ENCODE measurements at regions not wholly inside any gene's neighbourhood (a gene's known extent, or its start where the extent isn't known, plus 50 kb on each side); places are given as distances from the start of the nearest gene placed in this dataset.

DNA sequence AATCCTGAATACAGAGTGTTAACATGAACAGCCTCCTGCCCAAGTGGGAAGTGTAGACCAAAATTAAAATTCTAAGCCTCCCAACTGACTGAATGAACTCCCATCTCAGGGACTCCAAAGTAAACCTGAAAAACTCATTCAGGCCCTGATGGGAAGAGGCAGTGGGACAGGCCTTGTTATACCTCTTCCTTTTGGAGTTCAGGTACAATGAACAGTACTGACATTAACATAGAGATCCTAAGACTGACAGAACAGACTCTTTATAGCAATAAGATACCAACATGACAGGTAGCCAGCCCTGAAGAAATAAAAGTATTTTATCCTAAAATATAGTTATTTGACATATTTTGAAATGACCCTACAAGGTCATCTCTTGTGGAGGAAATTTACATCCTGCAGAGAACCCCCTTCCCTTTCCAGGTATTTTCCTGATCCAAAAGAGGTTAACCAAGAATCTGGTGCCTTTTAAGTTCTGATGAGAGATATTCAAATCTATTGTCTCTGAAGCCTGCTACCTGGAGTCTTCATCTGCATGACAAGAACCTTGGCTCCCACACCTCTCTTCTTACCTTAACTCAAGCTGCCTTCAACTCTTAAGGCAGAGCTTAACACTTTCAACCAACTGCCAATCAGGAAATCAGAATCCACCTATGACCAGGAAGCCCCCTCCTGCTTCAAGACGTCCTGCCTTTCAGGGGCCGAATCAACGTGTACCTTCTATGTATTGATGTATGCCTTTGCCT lies 103.3 kb upstream of the PFKP start:
- no peak for DNase-seq
- intact Hi-C loops (cut with DNase I; ENCODE audit: low total_unique reads) = no loop called here
- no peaks in the 10 kb centered on the region for H3K9me3 ChIP-seq
- H3K4me3 ChIP-seq = no peak overlapping the region
- no peak overlapping the region for H3K27ac ChIP-seq
- H3K27me3 ChIP-seq = peaks cover 0 to 11% of the 10 kb centered on the region in 2 donors
- TF ChIP-seq, protein P1, sequence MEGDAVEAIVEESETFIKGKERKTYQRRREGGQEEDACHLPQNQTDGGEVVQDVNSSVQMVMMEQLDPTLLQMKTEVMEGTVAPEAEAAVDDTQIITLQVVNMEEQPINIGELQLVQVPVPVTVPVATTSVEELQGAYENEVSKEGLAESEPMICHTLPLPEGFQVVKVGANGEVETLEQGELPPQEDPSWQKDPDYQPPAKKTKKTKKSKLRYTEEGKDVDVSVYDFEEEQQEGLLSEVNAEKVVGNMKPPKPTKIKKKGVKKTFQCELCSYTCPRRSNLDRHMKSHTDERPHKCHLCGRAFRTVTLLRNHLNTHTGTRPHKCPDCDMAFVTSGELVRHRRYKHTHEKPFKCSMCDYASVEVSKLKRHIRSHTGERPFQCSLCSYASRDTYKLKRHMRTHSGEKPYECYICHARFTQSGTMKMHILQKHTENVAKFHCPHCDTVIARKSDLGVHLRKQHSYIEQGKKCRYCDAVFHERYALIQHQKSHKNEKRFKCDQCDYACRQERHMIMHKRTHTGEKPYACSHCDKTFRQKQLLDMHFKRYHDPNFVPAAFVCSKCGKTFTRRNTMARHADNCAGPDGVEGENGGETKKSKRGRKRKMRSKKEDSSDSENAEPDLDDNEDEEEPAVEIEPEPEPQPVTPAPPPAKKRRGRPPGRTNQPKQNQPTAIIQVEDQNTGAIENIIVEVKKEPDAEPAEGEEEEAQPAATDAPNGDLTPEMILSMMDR (IDR thresholded peaks at IDR 0.05) = no peak
- H3K36me3 ChIP-seq = no peaks in the 10 kb centered on the region
- H3K4me1 ChIP-seq = no peaks in the 10 kb centered on the region

DNA sequence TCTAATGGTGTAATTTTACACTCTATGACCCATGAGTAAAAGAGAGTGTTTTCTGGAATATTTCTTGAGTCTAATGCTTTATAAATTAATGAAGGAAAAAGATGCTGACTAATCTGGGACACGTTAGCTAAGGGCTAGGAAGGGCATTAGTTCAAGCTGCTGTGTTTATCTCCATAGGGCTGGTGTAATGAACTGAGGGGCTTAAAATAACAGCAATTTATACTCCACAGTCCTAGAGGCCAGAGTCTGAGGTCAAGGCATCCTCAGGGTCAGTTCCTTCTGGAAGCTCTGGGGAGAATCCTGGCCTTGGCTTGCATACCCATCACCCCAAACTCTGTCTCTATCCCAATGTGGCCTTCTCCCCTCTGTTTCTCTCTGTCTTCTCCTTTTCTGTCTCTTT lies 105.2 kb upstream of the PFKP start:
- intact Hi-C loops (cut with DNase I; ENCODE audit: low total_unique reads) = no loop called here
- Histone ChIP-seq H3K4me3 (no peak overlapping the region), H3K27me3 (peaks cover 0 to 11% of the 10 kb centered on the region in 2 donors), H3K36me3 (no peaks in the 10 kb centered on the region), H3K9me3 (no peaks in the 10 kb centered on the region), H3K4me1 (no peaks in the 10 kb centered on the region), H3K27ac (no peak overlapping the region)
- no peak for DNase-seq
- TF ChIP-seq, protein P1 (IDR thresholded peaks at IDR 0.05) = no peak

DNA sequence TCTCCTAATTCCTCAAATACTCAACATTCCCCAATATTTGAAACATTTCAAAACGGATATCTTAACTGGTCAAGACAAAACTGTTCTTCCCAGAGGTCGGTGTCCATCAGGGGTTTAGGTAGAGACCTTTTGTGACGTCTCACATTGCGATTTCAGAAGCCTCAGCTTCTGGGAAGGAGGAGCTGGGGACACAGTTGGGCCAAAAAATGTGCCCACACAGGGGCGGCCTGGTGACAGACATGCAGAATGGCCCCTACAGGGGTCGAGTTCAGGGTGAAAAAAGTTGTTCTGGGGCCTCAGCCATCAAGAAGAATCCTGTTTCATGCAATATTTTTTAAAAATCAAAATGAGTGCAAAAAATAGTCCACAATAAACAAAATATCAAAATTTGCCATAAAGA lies 108.7 kb upstream of the PFKP start:
- intact Hi-C loops (cut with DNase I; ENCODE audit: low total_unique reads) = no loop called here
- no peaks in the 10 kb centered on the region for H3K9me3 ChIP-seq
- H3K4me3 ChIP-seq = no peak overlapping the region
- H3K27me3 ChIP-seq = peaks cover 0 to 10% of the 10 kb centered on the region in 2 donors
- TF ChIP-seq, protein P1 (IDR thresholded peaks at IDR 0.05) = no peak
- DNase-seq = no peak
- H3K36me3 ChIP-seq = no peaks in the 10 kb centered on the region
- H3K4me1 ChIP-seq = no peaks in the 10 kb centered on the region
- no peak overlapping the region for H3K27ac ChIP-seq

DNA sequence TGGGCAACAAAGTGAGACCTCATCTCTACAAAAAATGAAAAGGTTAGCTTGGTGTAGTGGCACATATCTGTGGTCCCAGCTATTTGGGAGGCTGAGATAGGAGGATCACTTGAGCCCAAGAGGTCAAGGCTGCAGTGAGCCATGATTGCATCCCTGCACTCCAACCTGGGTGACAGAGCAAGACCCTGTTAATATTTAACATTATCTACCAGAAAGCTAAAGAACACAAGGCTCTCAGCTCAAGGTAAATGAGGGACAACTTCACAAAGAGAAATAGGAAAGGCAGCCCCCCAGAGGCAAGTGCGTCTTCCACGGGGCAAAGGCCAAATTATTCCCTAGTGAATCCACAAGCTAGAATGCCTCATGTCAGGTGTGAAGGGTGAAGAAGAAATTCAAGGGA lies 109.6 kb upstream of the PFKP start:
- TF ChIP-seq, protein P1 (IDR thresholded peaks at IDR 0.05) = no peak
- Histone ChIP-seq H3K27ac (no peak overlapping the region), H3K4me1 (no peaks in the 10 kb centered on the region), H3K9me3 (no peaks in the 10 kb centered on the region), H3K27me3 (peaks cover 0 to 1% of the 10 kb centered on the region in 2 donors), H3K36me3 (no peaks in the 10 kb centered on the region), H3K4me3 (no peak overlapping the region)
- DNase-seq = no peak
- intact Hi-C loops (cut with DNase I; ENCODE audit: low total_unique reads) = no loop called here

DNA sequence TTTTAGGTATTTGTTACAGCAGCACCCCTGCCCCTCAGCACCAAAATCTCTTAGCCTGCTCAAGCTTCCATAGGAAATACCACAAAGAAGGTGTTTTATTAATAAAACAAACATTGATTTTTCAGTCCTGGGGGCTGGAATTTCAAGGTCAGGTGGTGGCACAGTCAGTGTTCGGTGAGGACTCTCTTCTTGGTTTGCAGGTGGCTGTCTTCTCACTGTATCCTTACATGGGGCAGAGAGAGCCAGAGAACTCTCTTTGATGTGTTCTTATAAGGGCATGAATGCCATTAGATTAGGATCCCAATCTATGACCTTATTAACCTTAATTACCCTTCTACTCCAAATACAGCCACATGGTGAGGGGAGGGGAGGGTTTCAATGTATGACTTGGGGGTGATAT lies 112.3 kb upstream of the PFKP start:
- Histone ChIP-seq H3K4me1 (no peaks in the 10 kb centered on the region), H3K36me3 (no peaks in the 10 kb centered on the region), H3K27ac (no peak overlapping the region), H3K4me3 (no peak overlapping the region), H3K27me3 (peaks cover 0 to 6% of the 10 kb centered on the region in 2 donors), H3K9me3 (no peaks in the 10 kb centered on the region)
- intact Hi-C loops (cut with DNase I; ENCODE audit: low total_unique reads) = no loop called here
- no peak for DNase-seq
- TF ChIP-seq, protein P1 (IDR thresholded peaks at IDR 0.05) = no peak

Measured in tibial artery (tissue), 4 donors.